ENCODE measurements at regions not wholly inside any gene's neighbourhood (a gene's known extent, or its start where the extent isn't known, plus 50 kb on each side); places are given as distances from the start of the nearest gene placed in this dataset.

- H3K27me3 ChIP-seq (ENCODE audit: control insufficient read depth in 3 of 3, insufficient read depth in 3 of 3, low read depth in 1 of 3, low read length in 3 of 3), result no peaks in the 10 kb centered on the region
- H3K4me1 ChIP-seq (ENCODE audit: control insufficient read depth in 2 of 2, insufficient read depth in 1 of 2, low read depth in 1 of 2, low read length in 2 of 2), result no peaks in the 10 kb centered on the region
- H2AK5ac ChIP-seq (ENCODE audit: low read depth, low read length), result no peak overlapping the region
- H3K27ac ChIP-seq (replicated peaks; ENCODE audit: low read length), result no peak overlapping the region
- H4K91ac ChIP-seq (ENCODE audit: low read depth, low read length, poor library complexity), result no peak overlapping the region
- H3K4me2 ChIP-seq (ENCODE audit: insufficient read depth, low read length, poor library complexity, severe bottlenecking), result no peak overlapping the region
- H3K36me3 ChIP-seq (replicated peaks in 1 of 2; ENCODE audit: control insufficient read depth in 2 of 2, insufficient read depth in 2 of 2, low read length in 2 of 2), result no peaks in the 10 kb centered on the region
- WGBS, 2 donors (ENCODE audit: extremely low coverage in 2 of 2, insufficient read length in 2 of 2, insufficient replicate concordance in 1 of 2), result no CpG with 5 or more reads among the region's 5 CpGs
- no peak overlapping the region for H3K14ac ChIP-seq (ENCODE audit: low read length)
- no peak overlapping the region for H2BK120ac ChIP-seq (ENCODE audit: low read depth, low read length)
- H2BK12ac ChIP-seq (ENCODE audit: low read length), result no peak overlapping the region
- no peak overlapping the region for H2BK5ac ChIP-seq (ENCODE audit: low read length)
- no peak overlapping the region for H3K18ac ChIP-seq (ENCODE audit: low read length)
- H4K8ac ChIP-seq (ENCODE audit: low read depth, low read length), result no peak overlapping the region
- no peak overlapping the region for H3K4me3 ChIP-seq (ENCODE audit: low read length in 2 of 2)
- H3K9ac ChIP-seq (ENCODE audit: low read depth, low read length, poor library complexity), result no peak overlapping the region
- no peak overlapping the region for H2AFZ ChIP-seq (ENCODE audit: low read length)
- H2BK15ac ChIP-seq (ENCODE audit: low read length), result no peak overlapping the region
- no peak overlapping the region for H3K4ac ChIP-seq (ENCODE audit: low read length)
- no peak for DNase-seq (ENCODE audit: low spot score)
- H3K79me1 ChIP-seq (ENCODE audit: low read depth, low read length), result no peaks in the 10 kb centered on the region
- H3K23ac ChIP-seq (ENCODE audit: low read depth, low read length, poor library complexity), result no peak overlapping the region
- H3K9me3 ChIP-seq (replicated peaks in 1 of 2; ENCODE audit: control insufficient read depth in 2 of 2, insufficient read depth in 1 of 2, low read depth in 1 of 2, low read length in 2 of 2), result no peaks in the 10 kb centered on the region
These were observed 257.5 kb downstream of the IPMK start for GRCh38 chr10:58010073-58010702.

- no peak overlapping the region for H3K4me3 ChIP-seq (ENCODE audit: low read length in 2 of 2)
- H4K8ac ChIP-seq (ENCODE audit: low read depth, low read length), result no peak overlapping the region
- H3K4me1 ChIP-seq (ENCODE audit: control insufficient read depth in 2 of 2, insufficient read depth in 1 of 2, low read depth in 1 of 2, low read length in 2 of 2), result no peaks in the 10 kb centered on the region
- no peak overlapping the region for H3K23ac ChIP-seq (ENCODE audit: low read depth, low read length, poor library complexity)
- H3K9ac ChIP-seq (ENCODE audit: low read depth, low read length, poor library complexity), result no peak overlapping the region
- H3K27me3 ChIP-seq (ENCODE audit: control insufficient read depth in 3 of 3, insufficient read depth in 3 of 3, low read depth in 1 of 3, low read length in 3 of 3), result no peaks in the 10 kb centered on the region
- no peak overlapping the region for H2AK5ac ChIP-seq (ENCODE audit: low read depth, low read length)
- no peak overlapping the region for H2BK120ac ChIP-seq (ENCODE audit: low read depth, low read length)
- H2BK15ac ChIP-seq (ENCODE audit: low read length), result no peak overlapping the region
- no peak overlapping the region for H3K4me2 ChIP-seq (ENCODE audit: insufficient read depth, low read length, poor library complexity, severe bottlenecking)
- H3K18ac ChIP-seq (ENCODE audit: low read length), result no peak overlapping the region
- H2BK12ac ChIP-seq (ENCODE audit: low read length), result no peak overlapping the region
- WGBS, 2 donors (ENCODE audit: extremely low coverage in 2 of 2, insufficient read length in 2 of 2, insufficient replicate concordance in 1 of 2), result no CpG with 5 or more reads among the region's 2 CpGs
- H2BK5ac ChIP-seq (ENCODE audit: low read length), result no peak overlapping the region
- no peaks in the 10 kb centered on the region for H3K9me3 ChIP-seq (replicated peaks in 1 of 2; ENCODE audit: control insufficient read depth in 2 of 2, insufficient read depth in 1 of 2, low read depth in 1 of 2, low read length in 2 of 2)
- no peak for DNase-seq (ENCODE audit: low spot score)
- H3K4ac ChIP-seq (ENCODE audit: low read length), result no peak overlapping the region
- H3K27ac ChIP-seq (replicated peaks; ENCODE audit: low read length), result no peak overlapping the region
- no peak overlapping the region for H4K91ac ChIP-seq (ENCODE audit: low read depth, low read length, poor library complexity)
- H3K14ac ChIP-seq (ENCODE audit: low read length), result no peak overlapping the region
- no peaks in the 10 kb centered on the region for H3K36me3 ChIP-seq (replicated peaks in 1 of 2; ENCODE audit: control insufficient read depth in 2 of 2, insufficient read depth in 2 of 2, low read length in 2 of 2)
- H3K79me1 ChIP-seq (ENCODE audit: low read depth, low read length), result no peaks in the 10 kb centered on the region
- no peak overlapping the region for H2AFZ ChIP-seq (ENCODE audit: low read length)
These were observed 263.7 kb downstream of the IPMK start for GRCh38 chr10:58003945-58004344.

GRCh38 chr10:58001159-58001558 is 266.5 kb downstream of the IPMK start:
- Histone ChIP-seq H3K4me1 (ENCODE audit: control insufficient read depth in 2 of 2, insufficient read depth in 1 of 2, low read depth in 1 of 2, low read length in 2 of 2) (no peaks in the 10 kb centered on the region), H4K8ac (ENCODE audit: low read depth, low read length) (no peak overlapping the region), H3K4ac (ENCODE audit: low read length) (no peak overlapping the region), H3K36me3 (replicated peaks in 1 of 2; ENCODE audit: control insufficient read depth in 2 of 2, insufficient read depth in 2 of 2, low read length in 2 of 2) (no peaks in the 10 kb centered on the region), H2BK5ac (ENCODE audit: low read length) (no peak overlapping the region), H3K9ac (ENCODE audit: low read depth, low read length, poor library complexity) (no peak overlapping the region), H2BK12ac (ENCODE audit: low read length) (no peak overlapping the region), H3K9me3 (replicated peaks in 1 of 2; ENCODE audit: control insufficient read depth in 2 of 2, insufficient read depth in 1 of 2, low read depth in 1 of 2, low read length in 2 of 2) (no peaks in the 10 kb centered on the region), H2BK120ac (ENCODE audit: low read depth, low read length) (no peak overlapping the region), H3K4me3 (ENCODE audit: low read length in 2 of 2) (no peak overlapping the region), H3K14ac (ENCODE audit: low read length) (no peak overlapping the region), H2AK5ac (ENCODE audit: low read depth, low read length) (no peak overlapping the region), H3K79me1 (ENCODE audit: low read depth, low read length) (no peaks in the 10 kb centered on the region), H3K27me3 (ENCODE audit: control insufficient read depth in 3 of 3, insufficient read depth in 3 of 3, low read depth in 1 of 3, low read length in 3 of 3) (no peaks in the 10 kb centered on the region), H2AFZ (ENCODE audit: low read length) (no peak overlapping the region), H4K91ac (ENCODE audit: low read depth, low read length, poor library complexity) (no peak overlapping the region), H3K18ac (ENCODE audit: low read length) (no peak overlapping the region), H3K27ac (replicated peaks; ENCODE audit: low read length) (no peak overlapping the region), H3K4me2 (ENCODE audit: insufficient read depth, low read length, poor library complexity, severe bottlenecking) (no peak overlapping the region), H3K23ac (ENCODE audit: low read depth, low read length, poor library complexity) (no peak overlapping the region), H2BK15ac (ENCODE audit: low read length) (no peak overlapping the region)
- no CpG with 5 or more reads among the region's 3 CpGs for WGBS, 2 donors (ENCODE audit: extremely low coverage in 2 of 2, insufficient read length in 2 of 2, insufficient replicate concordance in 1 of 2)
- no peak for DNase-seq (ENCODE audit: low spot score)

- Histone ChIP-seq H3K18ac (ENCODE audit: low read length) (no peak overlapping the region), H2BK5ac (ENCODE audit: low read length) (no peak overlapping the region), H3K79me1 (ENCODE audit: low read depth, low read length) (no peaks in the 10 kb centered on the region), H3K14ac (ENCODE audit: low read length) (no peak overlapping the region), H3K27me3 (ENCODE audit: control insufficient read depth in 3 of 3, insufficient read depth in 3 of 3, low read depth in 1 of 3, low read length in 3 of 3) (no peaks in the 10 kb centered on the region), H2BK15ac (ENCODE audit: low read length) (no peak overlapping the region), H3K4me3 (ENCODE audit: low read length in 2 of 2) (no peak overlapping the region), H3K4ac (ENCODE audit: low read length) (no peak overlapping the region), H4K8ac (ENCODE audit: low read depth, low read length) (no peak overlapping the region), H3K23ac (ENCODE audit: low read depth, low read length, poor library complexity) (no peak overlapping the region), H3K36me3 (replicated peaks in 1 of 2; ENCODE audit: control insufficient read depth in 2 of 2, insufficient read depth in 2 of 2, low read length in 2 of 2) (no peaks in the 10 kb centered on the region), H3K9me3 (replicated peaks in 1 of 2; ENCODE audit: control insufficient read depth in 2 of 2, insufficient read depth in 1 of 2, low read depth in 1 of 2, low read length in 2 of 2) (no peaks in the 10 kb centered on the region), H3K4me1 (ENCODE audit: control insufficient read depth in 2 of 2, insufficient read depth in 1 of 2, low read depth in 1 of 2, low read length in 2 of 2) (peaks cover 0 to 5% of the 10 kb centered on the region in 2 donors), H4K91ac (ENCODE audit: low read depth, low read length, poor library complexity) (no peak overlapping the region), H3K27ac (replicated peaks; ENCODE audit: low read length) (no peak overlapping the region), H3K4me2 (ENCODE audit: insufficient read depth, low read length, poor library complexity, severe bottlenecking) (no peak overlapping the region), H2AK5ac (ENCODE audit: low read depth, low read length) (no peak overlapping the region), H2AFZ (ENCODE audit: low read length) (no peak overlapping the region), H3K9ac (ENCODE audit: low read depth, low read length, poor library complexity) (no peak overlapping the region), H2BK120ac (ENCODE audit: low read depth, low read length) (no peak overlapping the region), H2BK12ac (ENCODE audit: low read length) (no peak overlapping the region)
- WGBS, 2 donors (ENCODE audit: extremely low coverage in 2 of 2, insufficient read length in 2 of 2, insufficient replicate concordance in 1 of 2), result no CpG with 5 or more reads among the region's 2 CpGs
- DNase-seq (ENCODE audit: low spot score), result no peak
These were observed 271.2 kb downstream of the IPMK start for GRCh38 chr10:57996536-57996935.
